Mammary epithelial cell (primary cell): ENCODE measurements at regions not wholly inside any gene's neighbourhood (a gene's known extent, or its start where the extent isn't known, plus 50 kb on each side); places are given as distances from the start of the nearest gene placed in this dataset.

ENCODE experiments used
- CTCF ChIP-seq, 2 donors: IDR thresholded peaks in 1 of 2; conservative IDR thresholded peaks in 1 of 2; 2 replicates each; pipeline ENCODE4 v1.5.1; 2011 to 2012; ENCODE audit warnings: inconsistent platforms in 2 of 2, low read length in 2 of 2, mild to moderate bottlenecking in 2 of 2, control low read depth in 1 of 2, low read depth in 1 of 2; ENCODE audit not compliant: insufficient read depth in 1 of 2; ENCODE audit errors: extremely low read depth in 1 of 2
- EZH2 ChIP-seq: IDR thresholded peaks from 2 replicates; pipeline ENCODE4 v1.6.1; 2012; ENCODE audit warnings: low read length, inconsistent platforms, borderline replicate concordance

GRCh38 chr12:107635139-107635538 lies 50.5 kb upstream of the PWP1 start:
- no peak for TF ChIP-seq CTCF (conservative IDR thresholded peaks at IDR 0.05 in 1 of 2, IDR thresholded peaks at IDR 0.05 in 1 of 2; ENCODE audit: extremely low read depth in 1 of 2, insufficient read depth in 1 of 2, low read depth in 1 of 2, low read length in 2 of 2)
- no peak for TF ChIP-seq EZH2
